ENCODE measurements at regions not wholly inside any gene's neighbourhood (a gene's known extent, or its start where the extent isn't known, plus 50 kb on each side); places are given as distances from the start of the nearest gene placed in this dataset.
"Not testable (repeated sequence)": the region's sequence is repeated elsewhere in the genome, so short reads cannot be mapped to it uniquely, and the experiment has no call there.

DNA sequence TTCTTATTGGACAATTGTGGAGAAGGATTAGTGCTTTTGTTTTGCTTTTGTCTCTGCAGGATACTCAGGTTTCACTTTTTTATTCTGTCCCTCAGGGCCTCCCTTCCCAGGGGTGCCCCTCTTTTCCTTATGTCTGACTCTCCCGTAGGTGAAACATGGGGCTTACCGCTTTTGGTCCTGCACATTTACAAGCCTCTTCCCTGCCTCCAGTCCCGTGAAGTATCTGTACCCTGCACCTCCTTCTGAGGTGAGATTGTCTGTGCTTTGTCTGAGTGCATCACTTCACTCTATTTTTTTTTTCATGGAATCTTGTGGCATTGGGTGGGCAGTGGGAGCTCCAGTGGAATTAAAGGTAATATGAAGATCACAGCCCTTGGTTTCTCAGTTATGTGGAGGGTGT lies 758.1 kb upstream of the TPTE start:
- peak; percentile 45 for DNase-seq (ENCODE audit: low read depth)

DNA sequence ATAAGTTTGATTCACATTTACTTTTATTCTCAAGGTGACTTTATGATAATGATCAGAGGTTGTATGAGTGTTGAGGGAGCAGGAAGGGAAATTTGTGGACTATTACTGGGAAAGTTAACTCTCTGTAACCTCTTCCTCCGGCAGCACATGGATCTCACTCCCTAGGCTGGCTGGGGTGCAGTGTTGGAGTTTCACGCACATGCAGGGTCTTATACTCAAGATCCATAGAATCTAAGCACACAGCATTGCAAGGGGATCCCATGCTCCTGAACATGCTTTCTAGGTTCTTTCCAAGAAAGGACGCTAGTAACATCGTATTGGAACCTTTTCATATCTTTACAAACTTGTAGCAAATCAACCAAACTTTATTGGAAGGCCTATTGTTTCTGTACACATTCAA lies 757.6 kb upstream of the TPTE start:
- DNase-seq (ENCODE audit: low read depth), result no peak

DNA sequence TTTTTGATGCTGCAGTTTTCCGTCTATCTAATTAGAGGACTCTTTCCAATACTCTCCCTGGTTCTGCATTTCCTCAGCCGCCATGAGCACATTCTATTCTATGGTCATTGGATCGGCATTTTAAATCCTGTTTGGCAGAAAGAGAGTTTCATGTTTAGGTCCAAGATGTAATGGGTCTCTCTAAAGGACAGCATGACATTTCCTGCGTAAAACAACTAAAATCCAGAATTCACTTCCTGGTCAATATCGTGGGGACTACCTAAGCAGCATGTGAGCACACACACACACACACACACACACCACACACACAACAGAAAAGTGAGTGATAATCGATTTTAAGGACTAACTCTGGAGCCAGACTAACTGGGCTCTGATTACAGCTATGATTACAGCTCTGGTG lies 757.1 kb upstream of the TPTE start:
- not testable (repeated sequence) for DNase-seq (ENCODE audit: low read depth)

DNA sequence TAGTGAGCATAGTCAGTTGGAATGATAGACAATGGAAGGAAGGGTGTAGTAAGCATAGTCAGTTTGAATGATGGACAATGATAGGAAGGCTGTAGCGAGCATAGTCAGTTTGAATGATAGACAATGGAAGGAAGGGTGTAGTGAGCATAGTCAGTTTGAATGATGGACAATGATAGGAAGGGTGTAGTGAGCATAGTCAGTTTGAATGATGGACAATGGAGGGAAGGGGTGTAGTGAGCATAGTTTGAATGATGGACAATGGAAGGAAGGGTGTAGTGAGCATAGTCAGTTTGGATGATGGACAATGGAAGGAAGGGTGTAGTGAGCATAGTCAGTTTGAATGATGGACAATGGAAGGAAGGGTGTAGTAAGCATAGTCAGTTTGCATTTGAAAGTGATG lies 755.8 kb upstream of the TPTE start:
- not testable (repeated sequence) for DNase-seq (ENCODE audit: low read depth)

DNA sequence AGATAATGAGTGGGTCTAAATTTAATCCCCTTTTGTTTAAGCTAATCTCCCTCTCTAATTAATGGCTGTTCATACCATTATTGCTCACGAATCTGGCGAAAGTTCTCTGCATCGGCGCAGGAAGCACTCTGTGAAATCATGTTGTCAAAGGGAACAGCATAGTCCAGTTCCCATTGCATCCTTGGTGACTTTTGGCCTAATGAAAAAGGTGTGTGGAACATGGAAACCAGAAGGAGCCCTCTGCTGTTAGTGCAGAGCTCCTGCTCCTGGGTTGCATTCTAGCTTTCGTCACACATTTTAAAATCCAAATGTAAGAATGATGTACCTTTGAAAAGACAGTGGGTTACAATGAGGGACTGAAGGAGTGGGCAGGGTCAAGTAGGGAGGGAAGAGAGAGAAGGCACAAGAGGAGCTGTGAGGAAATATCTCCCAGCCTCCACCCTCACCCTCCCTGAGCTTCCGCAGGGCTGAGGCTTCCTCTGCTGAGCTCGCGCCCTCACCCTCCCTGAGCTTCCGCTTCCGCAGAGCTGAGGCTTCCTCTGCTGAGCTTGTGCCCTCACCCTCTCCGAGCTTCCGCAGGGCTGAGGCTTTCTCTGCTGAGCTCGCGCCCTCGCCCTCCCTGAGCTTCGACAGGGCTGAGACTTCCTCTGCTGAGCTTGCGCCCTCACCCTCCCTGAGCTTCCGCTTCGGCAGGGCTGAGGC lies 754.3 kb upstream of the TPTE start:
- not testable (repeated sequence) for DNase-seq (ENCODE audit: low read depth)

DNA sequence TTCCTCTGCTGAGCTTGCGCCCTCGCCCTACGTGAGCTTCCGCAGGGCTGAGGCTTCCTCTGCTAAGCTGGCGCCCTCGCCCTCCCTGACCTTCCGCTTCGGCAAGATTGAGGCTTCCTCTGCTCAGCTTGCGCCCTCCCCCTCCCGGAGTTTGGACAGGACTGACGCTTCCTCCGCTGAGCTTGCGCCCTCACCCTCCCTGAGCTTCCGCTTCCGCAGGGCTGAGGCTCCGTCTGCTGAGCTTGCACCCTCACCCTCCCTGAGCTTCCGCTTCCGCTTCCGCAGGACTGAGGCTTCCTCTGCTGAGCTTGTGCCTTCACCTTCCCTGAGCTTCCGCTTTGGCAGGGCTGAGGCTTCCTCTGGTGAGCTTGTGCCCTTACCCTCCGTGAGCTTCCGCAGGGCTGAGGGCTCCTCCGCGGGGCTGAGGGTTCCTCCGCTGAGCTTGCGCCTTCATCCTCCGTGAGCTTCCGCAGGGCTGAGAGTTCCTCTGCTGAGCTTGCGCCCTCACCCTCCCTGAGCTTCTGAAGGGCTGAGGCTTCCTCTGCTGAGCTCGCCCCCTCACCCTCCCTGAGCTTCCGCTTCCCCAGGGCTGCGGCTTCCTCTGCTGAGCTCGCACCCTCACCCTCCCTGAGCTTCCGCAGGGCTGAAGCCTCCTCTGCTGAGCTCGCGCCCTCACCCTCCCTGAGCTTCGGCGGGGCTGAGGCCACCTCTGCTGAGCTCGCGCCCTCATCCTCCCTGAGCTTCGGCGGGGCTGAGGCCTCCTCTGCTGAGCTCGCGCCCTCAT lies 753.6 kb upstream of the TPTE start:
- no peak for DNase-seq (ENCODE audit: low read depth)

DNA sequence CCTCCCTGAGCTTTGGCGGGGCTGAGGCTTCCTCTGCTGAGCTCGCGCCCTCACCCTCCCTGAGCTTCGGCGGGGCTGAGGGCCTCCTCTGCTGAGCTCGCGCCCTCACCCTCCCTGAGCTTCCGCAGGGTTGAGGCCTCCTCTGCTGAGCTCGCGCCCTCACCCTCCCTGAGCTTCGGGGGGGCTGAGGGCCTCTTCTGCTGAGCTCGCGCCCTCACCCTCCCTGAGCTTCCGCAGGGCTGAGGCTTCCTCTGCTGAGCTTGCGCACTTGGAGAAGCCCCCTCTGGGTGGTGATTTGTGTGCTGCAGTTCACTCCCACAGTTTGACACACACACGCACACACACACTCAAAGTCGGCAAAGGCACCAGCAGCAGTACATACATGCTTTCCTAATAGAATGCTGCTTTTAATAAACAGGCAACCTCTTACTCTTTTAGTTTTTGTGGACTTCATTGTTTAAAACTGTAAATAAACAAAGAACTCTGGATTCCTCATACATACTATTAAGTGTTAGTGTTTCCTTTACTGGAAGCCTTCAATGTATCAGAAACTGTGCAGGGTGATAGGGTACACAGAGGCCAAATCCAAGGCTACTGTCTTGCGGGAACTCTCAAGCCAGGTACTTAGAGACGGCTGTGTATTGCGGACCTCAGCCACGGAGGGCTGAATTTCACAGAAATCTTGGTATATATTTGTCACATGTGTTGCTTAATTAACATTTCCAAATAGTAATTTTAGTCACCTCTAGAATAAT lies 752.8 kb upstream of the TPTE start:
- DNase-seq (ENCODE audit: low read depth), result not testable (repeated sequence)

DNA sequence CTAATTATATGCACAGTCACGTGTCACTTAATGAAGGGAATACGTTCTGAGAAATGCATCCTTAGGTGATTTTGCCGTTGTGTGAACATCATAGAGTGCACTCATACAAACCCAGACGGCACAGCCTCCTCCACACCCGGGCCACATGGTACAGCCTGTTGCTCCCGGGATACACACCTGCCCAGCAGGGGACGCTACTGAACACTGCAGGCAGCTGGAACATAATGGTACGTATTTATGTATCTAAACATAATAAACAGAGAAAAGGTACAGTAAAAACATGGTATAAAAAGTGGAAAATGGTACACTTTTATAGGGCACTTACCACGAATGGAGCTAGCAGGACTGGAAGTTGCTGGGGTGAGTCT lies 752.3 kb upstream of the TPTE start:
- DNase-seq (ENCODE audit: low read depth), result not testable (repeated sequence)

DNA sequence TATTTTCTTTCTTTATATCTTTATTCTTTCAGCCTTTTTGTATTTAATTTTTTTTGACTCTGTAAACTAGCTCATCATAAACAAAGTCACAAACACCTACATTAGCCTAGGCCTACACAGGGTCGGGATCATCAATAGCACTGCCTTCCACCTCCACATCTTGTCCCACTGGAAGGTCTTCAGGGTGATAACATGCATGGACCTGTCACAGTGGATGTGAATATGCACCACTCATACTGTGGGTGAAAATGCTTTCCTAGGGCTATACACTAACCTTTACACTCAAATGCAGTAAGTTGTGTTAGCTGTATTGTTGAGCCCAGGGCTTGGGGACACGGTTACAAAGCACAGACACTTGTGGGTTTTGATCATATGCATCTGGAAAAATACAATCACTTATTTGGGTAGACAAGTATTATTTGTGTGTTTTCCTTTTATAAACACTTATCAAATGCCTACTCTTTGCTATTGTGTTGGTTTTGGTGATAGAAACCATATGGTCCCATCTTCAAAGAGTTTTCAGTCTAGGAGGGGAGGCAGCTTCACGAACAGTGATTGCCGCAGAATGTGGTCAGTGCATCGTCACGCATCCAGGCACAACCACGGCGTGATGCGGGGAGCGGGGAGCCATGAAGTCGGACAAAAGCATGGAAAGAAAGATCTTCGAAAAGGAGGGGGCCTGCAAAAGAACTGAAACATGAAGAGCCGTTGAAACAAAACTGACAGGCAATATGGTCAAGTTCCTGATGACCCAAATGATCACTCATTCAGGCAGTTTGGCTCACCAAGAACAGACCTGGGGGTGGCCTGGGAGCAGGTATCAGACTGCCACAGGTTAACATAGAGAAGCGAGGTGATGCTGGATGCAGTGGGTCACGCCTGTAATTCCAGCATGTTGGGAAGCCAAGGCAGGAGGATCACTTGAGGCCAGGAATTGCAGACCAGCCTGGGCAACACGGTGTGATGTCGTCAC lies 751.4 kb upstream of the TPTE start:
- DNase-seq (ENCODE audit: low read depth), result not testable (repeated sequence)

DNA sequence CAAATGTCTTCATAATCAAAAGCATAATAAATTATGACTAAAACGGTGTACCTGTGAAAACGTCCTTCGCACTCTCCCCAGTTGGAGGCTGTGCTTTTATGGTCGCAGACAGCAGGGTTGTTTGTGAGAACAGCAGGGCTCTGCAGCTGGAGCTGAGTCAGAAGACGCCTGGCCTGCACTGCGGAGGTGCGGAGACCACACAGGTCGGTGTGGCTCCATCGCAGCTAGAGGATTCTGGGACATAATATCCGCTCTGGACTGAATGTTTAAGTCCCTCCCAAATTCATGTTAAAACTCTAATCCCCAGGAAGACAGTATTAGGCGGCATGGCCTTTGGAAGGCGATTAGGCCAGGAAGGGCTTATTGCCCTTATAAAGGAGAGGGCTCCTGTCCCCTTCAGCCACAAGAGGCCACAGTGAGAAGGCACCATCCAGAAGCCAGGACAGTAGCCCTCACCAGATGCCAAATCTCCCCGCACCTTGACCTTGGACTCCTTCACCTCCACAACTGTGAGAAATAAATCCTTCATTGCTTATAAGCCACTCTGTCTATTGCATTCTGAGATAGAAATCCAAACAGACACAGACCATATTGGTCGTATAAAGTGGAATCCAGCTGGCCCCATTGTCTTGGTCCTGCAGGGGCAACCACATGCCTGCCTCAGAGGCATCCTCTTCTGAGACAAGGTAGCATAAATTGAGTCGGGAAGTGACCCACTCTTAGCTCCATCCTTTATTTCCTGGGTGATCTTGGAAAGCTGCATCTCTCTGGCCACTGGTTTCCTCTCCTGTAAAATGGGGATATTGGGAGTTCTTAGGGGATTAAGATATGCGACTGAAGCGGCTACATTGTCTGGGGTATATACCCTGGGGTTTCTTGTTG lies 749.7 kb upstream of the TPTE start:
- peak; percentile 67 for DNase-seq (ENCODE audit: low read depth)

DNA sequence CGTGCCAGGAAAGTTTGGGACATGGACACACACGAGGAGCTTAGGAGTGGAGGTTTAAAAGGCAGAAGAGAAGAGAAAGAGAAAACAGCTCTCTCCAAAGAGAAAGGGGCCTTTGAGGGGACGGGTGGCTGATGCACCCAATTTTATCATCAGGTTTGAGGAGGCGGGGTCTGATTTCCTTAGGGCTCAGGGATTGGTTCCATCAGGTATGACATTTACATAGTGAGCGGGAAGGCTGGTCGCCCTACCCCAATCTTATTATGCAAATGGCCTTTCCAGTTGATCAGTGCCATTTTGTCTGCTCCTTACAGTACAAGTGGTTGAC lies 749.1 kb upstream of the TPTE start:
- DNase-seq (ENCODE audit: low read depth), result no peak

DNA sequence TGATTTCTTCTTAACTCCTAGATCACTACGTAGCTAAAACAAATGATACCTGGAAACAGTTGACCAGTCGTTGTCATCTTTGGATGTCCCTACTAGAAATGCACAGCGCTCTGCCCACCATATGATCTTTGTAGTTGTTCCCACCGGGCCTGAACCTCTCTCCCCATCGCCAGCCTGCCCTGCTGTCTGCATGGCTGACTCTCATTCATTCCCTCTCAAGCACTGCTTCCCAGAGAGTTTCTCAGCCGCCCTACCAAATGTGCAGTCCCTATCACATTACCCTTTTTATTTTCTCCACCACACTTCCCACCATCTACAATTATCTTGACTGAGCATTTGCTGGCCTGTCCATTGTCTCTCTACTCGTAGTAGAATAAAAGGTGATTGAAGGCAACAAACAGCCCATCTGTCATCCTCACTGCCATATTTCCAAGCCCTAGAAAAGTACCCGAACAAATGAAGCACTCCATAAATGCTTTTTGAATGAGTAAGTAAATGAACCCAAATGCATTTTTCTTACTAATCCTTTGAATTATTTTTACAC lies 748.4 kb upstream of the TPTE start:
- not testable (repeated sequence) for DNase-seq (ENCODE audit: low read depth)

DNA sequence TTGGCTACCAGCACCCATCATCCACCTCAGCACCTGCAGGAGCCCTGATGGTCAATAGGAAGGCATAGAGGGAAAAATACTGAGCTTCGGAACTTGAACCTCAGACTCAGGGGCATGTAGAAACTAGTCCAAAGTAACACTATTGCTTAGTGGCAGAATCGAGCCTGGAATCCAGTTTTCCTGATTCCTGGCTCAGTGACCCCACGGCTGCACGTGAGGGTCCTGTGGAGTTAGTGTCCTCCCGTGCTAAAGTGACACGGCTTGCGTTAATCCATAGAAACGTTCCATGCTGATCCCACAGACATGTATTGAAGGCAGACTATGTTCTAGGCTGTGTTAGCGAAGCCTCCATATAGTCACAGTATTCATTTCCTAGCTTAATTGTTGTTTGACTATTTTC lies 747.0 kb upstream of the TPTE start:
- no peak for DNase-seq (ENCODE audit: low read depth)

DNA sequence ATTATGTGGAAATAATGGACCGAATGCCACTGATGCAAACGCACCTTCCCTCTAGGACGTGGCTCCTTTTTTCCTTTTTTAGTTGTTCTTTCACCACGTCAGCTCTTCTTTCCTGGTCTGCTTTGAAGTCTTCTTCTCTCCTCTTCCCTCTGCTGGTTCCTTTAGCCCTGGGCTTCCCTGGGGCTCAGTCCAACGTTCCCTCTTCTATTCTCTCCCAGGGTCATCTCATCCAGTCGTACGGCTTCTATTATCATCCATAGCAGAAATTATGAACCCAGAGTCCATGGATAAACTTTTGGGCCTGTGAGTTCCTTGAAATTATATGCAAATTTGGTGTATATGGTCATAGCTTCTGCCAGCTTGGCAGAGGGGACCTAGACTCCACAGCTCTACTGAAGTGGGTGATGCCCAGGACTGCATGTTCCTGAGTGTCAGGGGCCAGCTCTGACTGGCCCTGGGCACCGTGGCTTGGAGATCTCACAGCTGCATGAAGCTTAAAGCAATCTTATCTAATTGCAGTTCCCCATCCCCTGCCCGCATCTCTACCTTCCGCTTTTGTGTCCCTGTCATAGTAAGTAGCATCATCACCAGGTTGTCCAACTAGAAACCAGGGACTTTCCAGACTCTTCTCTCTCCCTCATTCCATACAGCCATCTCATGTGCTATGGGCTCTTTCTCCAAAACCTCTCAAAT lies 746.3 kb upstream of the TPTE start:
- DNase-seq (ENCODE audit: low read depth), result not testable (repeated sequence)

DNA sequence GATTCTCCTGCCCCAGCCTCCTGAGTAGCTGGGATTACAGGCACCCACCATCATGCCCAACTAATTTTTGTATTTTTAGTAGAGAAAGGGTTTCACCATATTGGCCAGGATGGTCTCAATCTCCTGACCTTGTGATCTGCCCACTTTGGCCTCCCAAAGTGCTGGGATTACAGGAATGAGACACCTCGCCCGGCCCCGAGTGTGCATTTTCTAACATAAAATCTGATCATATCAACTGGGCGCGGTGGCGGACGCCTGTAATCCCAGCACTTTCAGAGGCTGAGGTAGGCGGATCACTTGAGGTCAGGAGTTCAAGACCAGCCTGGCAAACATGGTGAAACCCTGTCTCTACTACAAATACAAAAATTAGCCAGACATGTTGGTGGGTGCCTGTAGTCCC lies 745.5 kb upstream of the TPTE start:
- not testable (repeated sequence) for DNase-seq (ENCODE audit: low read depth)

DNA sequence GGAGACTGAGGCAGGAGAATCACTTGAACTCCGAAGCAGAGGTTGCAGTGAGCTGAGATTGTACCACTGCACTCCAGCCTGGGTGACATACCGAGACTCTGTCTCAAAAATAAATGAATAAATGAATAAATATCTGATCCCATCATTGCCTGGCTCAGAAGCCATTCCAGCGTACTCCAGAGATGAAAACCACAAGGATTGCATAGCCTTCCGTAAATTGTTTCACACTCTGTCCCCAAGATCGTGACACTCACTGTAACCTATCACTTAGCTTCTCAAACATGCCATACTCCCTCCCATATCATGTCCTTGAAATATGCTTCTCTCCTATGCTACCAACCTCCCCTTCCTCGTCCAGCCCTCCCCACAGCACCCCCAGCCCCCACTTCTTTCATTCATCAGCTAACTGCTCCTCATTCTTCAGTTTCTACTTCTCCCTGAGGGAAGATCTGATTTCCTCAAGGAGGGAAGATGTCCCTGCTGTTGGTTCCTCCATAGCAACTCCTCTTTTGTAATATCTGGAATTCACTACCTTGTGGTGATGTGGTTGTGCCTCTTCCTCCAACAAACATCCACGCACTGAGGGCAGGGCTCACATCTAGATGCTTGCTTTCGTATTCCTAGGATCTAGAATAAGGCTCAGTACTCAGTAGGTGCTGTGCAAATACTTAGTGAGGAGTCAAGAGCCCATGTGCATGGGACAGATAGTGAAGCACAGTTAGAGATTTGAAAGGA lies 744.9 kb upstream of the TPTE start:
- not testable (repeated sequence) for DNase-seq (ENCODE audit: low read depth)

DNA sequence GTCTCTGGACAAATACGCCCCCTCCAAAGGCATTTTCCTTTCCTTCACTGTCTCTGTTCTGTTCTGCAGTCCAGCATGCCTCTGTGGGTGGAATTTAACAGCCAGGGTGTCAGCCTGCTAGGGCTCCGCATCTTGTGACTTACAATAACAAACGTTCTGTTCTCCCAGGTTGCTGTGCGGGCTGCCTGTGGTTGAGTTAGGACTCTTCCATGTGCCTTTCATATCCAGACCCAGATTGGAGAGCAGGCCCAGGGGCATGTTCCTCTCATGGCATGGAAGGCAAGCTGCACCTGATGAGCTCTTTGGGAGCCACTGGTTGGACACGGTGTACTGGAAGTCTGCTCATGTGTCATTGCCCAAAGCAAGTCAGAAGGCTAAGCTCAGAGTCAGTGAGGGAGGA lies 742.8 kb upstream of the TPTE start:
- DNase-seq (ENCODE audit: low read depth), result not testable (repeated sequence)

DNA sequence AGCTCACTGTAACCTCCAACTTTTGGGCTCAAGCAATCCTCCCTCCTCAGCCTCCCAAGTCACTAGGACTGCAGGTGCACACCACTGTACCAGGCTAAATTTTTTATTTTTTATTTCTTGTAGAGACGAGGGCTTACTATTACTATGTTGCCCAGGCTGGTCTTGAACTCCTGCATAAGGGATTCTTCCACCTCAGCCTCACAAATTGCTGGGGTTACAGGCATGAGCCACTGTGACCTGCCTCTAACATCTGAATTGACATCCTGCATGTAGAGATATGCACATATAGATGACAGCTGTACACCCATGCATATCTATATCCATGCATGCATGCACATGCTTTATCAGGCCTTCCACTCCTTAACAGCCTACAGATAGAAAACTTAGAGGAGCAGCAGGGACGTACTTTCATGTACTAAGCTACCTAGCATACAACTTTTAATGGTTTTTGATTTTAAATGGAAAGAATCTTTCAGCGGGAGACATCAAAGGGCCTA lies 740.9 kb upstream of the TPTE start:
- DNase-seq (ENCODE audit: low read depth), result no peak

All from HT1080 (cell line).